Epithelial cell of proximal tubule (primary cell): ENCODE measurements at regions not wholly inside any gene's neighbourhood (a gene's known extent, or its start where the extent isn't known, plus 50 kb on each side); places are given as distances from the start of the nearest gene placed in this dataset.
"Not testable (repeated sequence)": the region's sequence is repeated elsewhere in the genome, so short reads cannot be mapped to it uniquely, and the experiment has no call there.

Experiments used
- DNase-seq: peaks from one replicate; pipeline ENCODE4 v3.0.0-alpha.2; 2011; ENCODE audit warnings: low read depth
- H3K4me3 ChIP-seq: 2 replicates; pipeline ENCODE4 v1.5.1; 2011; ENCODE audit warnings: low read depth, mild to moderate bottlenecking, low read length
- TF ChIP-seq, protein P1 (sequence below): conservative IDR thresholded peaks from 2 replicates; pipeline ENCODE4 v1.5.1; 2012; ENCODE audit warnings: low read depth, mild to moderate bottlenecking, low read length

DNA sequence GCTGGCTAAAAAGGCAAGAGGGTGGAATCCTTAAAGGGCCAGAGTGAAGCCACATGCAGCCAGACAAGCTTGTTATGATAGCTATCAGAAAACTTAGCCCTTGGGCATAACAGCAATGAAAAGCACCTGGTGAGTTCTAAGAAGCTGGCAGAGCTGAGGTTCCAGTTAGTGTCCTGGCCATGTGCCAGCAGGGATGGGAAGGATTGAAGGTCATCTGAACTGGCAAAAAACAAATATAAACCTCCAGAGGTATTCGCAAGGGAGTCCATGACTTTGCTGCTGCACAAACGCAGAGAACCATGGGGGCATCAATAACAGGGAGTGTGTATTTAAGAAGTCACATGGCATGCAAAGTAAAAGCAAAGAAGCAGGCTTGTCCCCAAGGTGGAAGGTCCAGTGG is 208.9 kb downstream of the FAM47A start:
- TF ChIP-seq, protein P1, sequence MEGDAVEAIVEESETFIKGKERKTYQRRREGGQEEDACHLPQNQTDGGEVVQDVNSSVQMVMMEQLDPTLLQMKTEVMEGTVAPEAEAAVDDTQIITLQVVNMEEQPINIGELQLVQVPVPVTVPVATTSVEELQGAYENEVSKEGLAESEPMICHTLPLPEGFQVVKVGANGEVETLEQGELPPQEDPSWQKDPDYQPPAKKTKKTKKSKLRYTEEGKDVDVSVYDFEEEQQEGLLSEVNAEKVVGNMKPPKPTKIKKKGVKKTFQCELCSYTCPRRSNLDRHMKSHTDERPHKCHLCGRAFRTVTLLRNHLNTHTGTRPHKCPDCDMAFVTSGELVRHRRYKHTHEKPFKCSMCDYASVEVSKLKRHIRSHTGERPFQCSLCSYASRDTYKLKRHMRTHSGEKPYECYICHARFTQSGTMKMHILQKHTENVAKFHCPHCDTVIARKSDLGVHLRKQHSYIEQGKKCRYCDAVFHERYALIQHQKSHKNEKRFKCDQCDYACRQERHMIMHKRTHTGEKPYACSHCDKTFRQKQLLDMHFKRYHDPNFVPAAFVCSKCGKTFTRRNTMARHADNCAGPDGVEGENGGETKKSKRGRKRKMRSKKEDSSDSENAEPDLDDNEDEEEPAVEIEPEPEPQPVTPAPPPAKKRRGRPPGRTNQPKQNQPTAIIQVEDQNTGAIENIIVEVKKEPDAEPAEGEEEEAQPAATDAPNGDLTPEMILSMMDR = no peak
- no peak for DNase-seq
- no peak overlapping the region for H3K4me3 ChIP-seq

DNA sequence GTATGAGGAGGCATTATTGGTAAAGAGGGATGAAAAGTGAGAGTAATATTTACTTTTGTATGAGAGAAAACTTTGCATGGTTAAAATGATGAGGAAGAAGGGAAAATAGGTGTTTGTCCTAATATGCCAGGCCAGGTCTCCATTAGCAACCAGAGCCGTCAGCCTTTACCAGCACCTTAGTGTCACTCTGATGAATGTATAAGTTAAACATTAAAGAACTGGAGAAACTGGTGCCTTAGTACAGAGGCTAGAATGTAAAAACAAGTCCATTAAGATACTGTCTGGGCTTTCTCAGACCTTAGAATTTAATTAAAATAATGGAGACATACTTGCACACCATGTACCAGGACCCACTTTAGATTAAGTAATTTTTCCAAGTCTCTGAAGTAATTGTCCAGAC is 222.3 kb downstream of the FAM47A start:
- TF ChIP-seq, protein P1 = no peak

DNA sequence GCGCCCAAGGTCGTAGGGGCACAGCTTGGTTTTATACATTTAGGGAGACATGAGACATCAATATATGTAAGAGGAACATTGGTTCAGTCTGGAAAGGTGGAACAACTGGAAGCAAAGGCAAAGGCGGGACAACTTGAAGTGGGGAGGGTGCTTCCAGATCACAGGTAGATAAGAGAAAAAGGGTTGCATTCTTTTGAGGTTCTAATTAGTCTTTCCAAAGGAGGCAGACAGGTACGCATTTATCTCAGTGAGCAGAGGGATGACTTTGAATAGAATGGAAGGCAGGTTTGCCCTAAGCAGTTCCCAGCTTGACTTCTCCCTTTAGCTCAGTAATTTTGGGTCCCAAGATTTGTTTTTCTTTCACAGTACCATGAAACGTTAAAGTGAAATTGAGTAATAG is 223.2 kb downstream of the FAM47A start:
- no peak overlapping the region for H3K4me3 ChIP-seq
- TF ChIP-seq, protein P1 = no peak
- no peak for DNase-seq

More for the DNA sequence above, 222.3 kb downstream of the FAM47A start:
- no peak for DNase-seq
- no peak overlapping the region for H3K4me3 ChIP-seq

GRCh38 chrX:33908074-33908473 is 224.0 kb downstream of the FAM47A start:
- H3K4me3 ChIP-seq = no peak overlapping the region
- TF ChIP-seq, protein P1 = no peak
- no peak for DNase-seq

DNA sequence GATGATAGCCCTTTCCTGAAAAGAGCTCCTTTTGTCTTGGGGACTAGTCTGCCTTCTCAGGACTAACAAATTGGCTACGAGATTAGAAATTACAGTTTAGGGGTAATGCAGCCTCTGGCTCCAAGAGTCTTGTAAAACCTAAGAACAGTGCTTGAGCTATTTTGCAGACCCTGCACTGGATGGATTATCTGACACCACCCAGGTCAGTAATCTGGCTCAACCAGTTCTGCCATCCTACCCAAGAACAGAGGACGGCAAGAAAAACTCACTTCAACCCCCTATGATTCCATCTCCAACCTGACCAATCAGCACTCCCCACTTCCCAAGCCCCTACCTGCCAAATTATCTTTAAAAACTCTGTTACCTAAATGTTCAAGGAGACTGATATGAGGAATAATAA is 225.1 kb downstream of the FAM47A start:
- DNase-seq = no peak
- no peak overlapping the region for H3K4me3 ChIP-seq
- TF ChIP-seq, protein P1 = no peak

DNA sequence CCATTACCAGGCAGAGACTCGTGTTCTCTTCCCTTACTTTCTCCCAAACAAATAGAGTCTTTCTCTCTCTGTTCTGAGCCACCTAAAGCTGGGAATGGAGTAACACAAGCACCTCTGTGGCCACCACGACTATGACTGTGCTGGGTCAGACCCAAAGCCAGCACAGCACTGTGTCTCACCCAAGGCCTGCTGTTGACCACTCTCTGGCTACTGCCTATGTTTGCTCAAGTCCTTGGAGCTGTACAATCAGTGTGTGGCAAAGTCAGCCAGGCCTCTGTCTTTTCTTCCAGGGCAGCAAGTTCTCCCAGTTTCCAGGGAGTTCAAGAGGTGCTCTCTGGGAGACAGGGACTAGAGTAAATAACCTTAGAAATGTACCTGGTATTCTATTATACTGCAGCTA is 239.4 kb downstream of the FAM47A start:
- TF ChIP-seq, protein P1 = no peak
- no peak overlapping the region for H3K4me3 ChIP-seq

DNA sequence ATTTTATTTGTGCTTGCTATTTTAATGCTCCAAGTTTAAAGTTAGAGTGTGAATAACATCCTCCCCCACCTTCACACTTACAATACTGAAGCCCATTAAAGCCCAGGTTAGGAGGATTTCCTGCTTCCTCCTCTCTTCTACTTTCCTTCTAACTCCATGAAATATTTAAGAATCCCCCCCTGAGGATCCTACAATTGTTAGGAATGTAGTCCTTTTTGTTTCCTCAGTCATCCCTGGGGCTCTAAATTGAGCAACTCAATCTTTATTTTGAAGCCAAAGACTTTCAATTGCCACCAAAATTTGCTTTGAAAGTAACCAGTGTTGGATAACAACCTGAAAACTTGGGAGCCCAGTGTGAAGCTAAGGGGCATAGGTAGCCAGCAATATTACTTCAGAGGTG is 276.9 kb downstream of the FAM47A start:
- TF ChIP-seq, protein P1 = no peak
- DNase-seq = no peak
- no peak overlapping the region for H3K4me3 ChIP-seq

More for the DNA sequence above, 239.4 kb downstream of the FAM47A start:
- no peak for DNase-seq

DNA sequence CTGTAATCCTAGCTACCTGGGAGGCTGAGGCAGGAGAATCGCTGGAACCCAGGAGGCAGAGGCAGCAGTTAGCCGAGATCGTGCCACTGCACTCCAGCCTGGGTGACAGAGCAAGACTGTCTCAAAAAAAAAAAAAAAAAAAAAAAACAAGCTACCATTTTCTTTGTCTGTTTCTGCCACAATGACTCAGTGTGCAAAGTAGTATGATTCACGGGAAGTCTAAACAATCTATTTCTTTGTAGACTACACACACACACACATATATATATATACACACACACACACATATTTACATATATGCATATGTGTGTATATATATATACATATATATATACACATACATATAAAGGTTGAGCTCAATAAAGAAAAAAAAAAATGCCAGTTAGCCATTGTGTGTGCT is 280.0 kb downstream of the FAM47A start:
- H3K4me3 ChIP-seq = not testable (repeated sequence)

More for the DNA sequence above, 280.0 kb downstream of the FAM47A start:
- DNase-seq = not testable (repeated sequence)
